ENCODE measurements at regions not wholly inside any gene's neighbourhood (a gene's known extent, or its start where the extent isn't known, plus 50 kb on each side); places are given as distances from the start of the nearest gene placed in this dataset.

- no peak for TF ChIP-seq CTCF (conservative IDR thresholded peaks at IDR 0.05 in 1 of 2, IDR thresholded peaks at IDR 0.05 in 1 of 2; ENCODE audit: low read depth in 1 of 2, low read length in 2 of 2)
- TF ChIP-seq EZH2 (IDR thresholded peaks at IDR 0.05; ENCODE audit: low read length, missing control alignments) = no peak
Observed at GRCh38 chr16:87216148-87216840, 100.9 kb downstream of the C16orf95 start.
